HG03139 (cell line): ENCODE measurements at regions not wholly inside any gene's neighbourhood (a gene's known extent, or its start where the extent isn't known, plus 50 kb on each side); places are given as distances from the start of the nearest gene placed in this dataset.

ENCODE experiments used
- ATAC-seq: cut with Tn5 transposase; IDR thresholded peaks from one replicate; pipeline ENCODE4 v1.9.1; 2021; ENCODE audit not compliant: unreplicated experiment

DNA sequence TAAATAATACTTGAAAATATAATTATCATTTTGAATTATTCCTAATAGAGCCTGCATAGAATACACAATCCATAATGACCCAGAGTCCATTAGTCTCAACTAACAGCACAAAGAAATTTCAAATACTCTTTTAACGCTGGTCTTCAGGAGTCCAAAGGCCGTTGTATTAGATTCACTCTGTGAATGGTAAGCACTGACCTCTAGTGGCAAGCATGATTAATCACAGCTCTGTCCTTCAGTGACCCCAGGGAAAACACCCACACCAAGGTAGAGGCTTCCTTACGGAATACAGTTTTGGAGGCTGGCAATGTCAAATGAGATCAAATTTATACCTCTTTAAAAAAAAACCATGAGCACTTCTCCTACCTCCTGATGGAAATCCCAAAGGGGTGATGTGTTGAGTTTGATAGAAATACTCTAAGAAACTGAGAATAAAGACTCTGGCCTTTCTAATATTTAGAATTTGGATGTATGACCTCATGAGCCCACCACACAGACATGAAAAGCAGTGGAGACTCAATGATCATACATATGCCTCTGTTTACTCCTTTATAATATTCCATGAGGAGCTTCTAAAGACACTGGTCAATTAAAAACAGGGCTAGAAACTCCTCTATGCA lies 147.2 kb upstream of the DKK2 start:
- ATAC-seq: peak; percentile 98

DNA sequence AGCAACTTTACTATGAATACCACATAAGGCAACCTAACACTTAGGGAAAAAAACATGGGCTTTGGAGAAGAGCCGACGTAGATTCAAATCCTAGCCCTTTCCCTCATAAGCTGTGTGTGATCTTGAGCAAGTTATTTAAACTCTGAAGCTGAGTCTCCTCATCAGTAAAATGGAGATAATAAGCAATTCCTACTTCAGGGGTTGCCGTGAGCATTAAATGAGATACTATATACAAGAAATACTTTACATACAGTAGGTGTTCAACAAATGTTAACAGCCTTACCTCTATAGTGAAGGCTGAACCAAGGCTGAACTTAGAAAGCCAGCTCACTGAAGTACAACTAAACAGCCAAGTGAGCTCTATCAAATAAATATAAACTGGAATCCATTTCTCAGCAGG lies 146.2 kb upstream of the DKK2 start:
- no peak for ATAC-seq

DNA sequence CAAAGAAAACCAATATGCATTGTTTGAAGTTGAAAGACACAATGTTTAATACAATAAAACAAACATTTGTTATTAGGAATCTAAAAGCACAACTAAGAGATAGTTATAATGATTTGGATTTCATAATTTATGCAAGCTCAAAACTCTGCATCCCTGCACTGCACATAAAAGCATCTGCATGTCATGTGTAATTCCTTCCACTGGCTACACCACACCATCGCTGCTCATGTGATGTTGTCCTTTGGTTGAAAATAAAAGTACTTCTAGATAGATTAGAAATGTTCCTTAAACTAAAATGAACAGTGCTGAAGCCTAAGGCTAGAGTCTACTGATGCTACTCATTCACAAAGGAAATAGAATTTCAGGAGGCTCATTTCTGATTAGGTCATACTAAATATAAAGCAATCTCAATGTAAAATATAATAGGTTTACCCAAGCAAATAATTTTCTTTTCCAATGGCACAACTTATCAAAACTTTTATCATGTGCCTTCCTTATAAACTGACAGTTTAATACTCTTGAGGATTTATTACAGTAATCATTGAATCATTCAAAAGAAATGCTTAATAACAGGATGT lies 130.8 kb upstream of the DKK2 start:
- ATAC-seq: no peak

DNA sequence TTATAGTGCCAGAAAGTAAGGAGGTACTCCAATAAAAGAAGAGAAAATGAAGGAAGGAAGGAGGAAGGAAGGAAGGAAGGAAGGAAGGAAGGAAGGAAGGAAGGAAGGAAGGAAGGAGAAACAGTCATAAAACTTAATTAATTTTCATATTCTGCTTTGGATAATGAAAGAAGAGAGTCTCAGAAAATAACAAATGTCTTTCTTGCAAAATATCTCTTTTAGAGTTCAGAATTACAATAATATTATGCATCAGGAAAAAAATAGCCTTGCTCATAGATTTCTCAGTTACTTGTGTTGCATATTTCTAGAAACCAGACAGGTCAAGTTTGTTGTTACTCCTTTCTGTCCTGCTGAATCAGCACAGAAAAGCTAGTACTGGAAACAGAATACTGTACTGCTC lies 130.1 kb upstream of the DKK2 start:
- no peak for ATAC-seq

DNA sequence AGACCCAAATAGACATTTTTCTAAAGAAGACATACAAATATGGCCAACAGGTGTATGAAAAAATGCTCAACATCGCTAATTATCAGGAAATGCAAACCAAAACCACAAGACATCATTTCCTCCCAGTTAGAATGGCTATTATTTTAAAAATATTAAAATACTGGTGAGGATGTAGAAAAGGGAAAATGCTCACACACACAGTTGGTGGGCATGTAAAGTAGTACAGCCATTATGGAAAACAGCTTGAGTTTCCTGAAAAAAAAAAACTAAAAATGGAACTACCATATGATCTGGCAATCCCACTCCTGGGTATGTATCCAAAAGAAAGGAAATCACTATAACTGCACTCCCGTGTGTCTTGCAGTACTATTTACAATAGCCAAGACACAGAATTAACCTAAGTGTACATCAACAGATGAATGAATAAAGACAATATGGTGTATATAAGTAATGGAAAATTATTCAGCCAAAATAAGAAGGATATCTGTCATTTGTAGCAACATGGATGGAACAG lies 128.9 kb upstream of the DKK2 start:
- no peak for ATAC-seq

DNA sequence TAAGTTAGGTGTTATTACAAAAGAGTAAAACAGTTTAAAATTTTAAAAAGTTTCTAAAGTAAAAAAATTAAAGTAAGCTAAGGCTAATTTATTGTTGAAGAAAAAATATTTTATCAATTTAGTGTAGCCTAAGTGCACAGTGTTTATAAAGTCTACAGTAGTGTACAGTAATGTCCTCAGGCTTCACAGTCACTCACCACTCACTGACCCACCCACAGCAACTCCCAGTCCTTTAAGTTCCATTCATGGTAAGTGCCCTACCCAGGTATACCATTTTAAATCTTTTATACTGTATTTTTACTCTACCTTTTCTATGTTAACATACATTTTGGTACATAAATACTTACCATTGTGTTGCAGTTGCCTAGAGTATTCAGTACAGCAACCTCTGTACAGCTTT lies 120.3 kb upstream of the DKK2 start:
- ATAC-seq: no peak

DNA sequence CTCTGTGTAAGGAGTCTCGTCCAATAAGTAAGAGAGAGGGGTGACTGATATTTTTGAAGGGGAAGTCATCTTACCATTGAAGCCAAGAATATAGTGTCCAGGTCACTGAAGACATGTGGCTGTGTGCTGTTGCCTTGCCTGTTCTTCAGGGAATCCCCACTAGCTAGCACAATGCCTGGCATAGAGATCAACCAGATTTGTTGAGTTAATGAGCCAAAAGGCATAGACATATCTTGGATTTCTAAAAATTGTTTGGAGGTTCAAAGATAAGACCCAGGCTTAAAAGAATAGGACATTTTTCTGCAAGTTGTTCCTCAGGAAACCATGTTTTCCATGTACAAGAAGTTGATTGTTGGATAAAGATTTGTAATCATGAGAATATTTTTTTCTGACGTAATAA lies 119.3 kb upstream of the DKK2 start:
- ATAC-seq: no peak

DNA sequence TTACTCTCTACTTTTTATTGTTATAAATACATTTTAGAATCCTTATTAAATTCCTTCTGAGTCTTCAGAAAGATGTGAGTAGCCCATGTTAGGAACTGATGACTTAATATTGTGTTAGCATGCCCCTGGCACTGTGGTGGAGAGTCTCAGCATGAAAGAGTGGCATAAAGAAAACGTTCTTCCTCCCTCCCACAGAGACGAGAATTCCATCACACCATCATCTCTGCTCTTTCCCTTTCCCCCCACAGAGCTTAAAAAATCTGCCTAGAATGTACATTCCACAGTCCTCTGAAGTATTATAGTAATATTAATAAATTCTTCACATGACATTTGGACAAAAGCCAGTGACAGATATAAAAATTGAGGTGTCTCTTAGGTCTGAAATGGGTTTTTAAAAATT lies 117.8 kb upstream of the DKK2 start:
- no peak for ATAC-seq

DNA sequence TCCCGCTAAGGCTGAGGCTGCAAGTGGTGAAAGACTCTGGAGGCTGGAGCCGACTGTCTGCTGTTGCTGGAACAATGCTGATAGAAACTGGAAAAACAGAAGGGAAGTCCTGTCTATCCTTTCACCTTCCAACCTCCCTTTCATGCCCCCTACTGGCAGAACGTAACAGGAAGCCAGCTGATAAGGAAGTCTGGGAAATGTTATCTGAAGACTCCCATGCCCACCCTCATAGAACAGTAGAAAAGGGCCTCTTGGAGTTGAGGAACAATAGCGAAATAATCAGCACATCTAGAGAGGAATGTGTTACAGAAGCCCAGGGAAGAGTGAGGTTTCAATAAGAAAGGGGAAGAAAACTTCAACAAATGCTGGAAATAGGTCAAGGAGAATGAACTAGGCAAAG lies 117.1 kb upstream of the DKK2 start:
- ATAC-seq: no peak

DNA sequence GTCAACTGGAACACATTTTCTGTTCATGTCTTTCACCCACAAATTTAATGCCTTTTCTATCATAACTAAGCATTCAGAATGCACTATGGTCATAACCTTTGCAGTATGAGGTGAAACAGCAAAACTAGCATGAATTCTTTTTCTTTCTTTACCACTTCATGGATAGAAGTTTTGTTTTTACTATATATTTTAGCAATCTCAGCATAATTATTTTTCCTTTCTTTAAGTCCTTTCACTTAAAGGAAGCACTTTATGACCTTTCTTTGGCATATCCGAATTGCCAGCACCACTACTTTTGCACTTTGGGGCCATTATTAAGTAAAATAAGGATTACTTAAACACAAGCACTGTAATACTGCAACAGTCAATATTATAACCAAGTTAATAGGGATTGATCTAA lies 115.1 kb upstream of the DKK2 start:
- ATAC-seq: no peak

DNA sequence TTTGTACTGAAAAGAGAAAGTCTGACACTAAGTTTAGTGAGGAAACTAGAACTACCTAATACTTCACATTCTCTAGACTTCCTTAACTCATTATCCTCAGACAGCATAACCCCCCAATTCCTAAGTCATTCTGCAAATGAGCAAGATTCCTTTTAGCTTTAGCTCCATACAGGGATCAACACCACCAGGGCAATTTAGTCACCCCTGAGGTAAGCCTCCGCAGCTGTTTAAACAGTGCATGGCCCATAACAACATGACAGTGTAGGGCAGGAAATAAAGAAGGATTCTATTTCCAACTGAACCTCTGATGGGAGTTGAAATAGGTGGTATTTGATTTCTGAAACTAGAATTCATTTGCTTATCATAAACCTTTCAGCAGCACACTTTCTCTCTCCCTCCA lies 112.8 kb upstream of the DKK2 start:
- ATAC-seq: no peak

DNA sequence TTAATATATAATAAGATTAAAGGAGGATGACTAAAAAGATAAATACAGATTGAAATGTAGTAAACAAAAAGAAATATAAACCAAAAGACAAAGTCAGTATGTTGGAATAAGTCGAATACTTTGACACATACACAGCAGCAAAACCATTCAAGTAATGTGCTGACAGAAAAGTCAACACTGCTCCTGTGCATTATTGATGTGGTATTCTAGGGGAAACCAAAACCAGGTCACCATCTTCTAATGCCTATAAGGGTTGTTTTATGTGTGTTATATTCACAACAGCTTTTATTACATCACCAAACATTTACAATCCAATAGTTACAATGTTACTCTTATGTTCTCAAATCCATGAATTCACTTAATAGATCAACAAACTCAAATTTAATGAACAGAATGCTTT lies 111.8 kb upstream of the DKK2 start:
- no peak for ATAC-seq

DNA sequence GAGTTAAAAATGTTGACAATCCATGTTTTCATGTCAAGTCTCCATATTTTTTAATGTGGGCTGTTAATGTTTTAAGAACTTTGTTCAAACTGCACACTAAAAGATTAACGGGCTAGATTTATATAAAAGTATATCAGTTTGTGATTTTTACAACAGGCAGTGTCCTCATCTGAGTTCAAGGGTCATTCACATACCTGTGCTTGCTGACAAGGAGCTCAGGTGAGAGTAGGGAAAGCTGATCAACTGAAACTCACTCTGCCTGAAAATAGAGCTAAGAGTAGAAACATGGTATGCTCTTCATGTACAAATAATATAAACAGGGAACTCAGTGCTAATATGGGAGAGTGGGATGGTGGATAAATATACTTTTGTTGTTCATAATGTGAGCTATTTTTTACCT lies 102.3 kb upstream of the DKK2 start:
- no peak for ATAC-seq

DNA sequence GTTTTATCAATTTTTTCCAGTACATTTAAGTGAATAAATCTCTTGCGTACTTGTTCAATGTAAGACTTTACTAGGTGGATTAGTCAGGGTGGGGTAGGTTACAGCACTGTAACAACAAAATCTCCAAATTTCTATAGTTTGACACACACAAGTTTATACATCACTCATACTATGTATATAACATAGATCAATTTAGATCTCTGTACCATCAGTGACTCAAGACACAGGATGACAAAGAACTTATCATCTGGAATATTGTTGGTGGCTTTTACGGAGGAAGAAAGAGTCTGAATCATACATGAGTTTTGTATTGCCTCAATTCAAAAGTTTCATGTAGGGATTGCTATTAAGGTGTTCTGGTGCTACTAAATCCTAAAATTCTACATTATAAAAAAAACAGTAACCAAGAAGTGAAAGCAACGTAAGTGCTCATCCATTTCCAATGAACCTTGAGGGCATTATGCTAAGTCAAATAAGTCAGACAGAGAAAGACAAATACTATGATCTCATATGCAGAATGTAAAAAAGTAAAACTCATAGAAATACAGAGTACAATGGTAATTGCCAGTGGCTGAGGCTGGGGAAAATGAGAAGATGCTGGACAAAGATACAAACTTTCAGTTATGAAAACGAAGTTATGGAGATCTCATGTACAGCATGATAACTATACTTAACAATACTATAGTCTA lies 98.0 kb upstream of the DKK2 start:
- ATAC-seq: no peak

DNA sequence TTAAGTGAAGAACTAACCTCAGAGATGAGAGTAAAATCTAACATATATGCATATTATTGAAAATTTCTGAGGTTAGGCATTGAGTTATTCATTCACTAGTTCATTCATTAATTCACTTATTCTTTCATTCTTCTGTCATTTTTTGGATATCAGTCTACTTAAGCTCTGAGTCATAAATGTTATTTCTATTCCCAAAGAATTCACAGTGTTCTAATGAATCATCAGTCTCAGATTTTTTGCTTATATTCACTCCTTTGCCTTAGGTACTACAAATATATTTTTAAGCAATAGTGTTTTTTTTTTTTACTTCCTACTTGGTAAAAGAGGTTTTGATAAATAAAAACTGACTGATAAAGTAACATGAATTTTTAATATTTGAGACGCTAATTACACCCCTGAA lies 95.2 kb upstream of the DKK2 start:
- no peak for ATAC-seq

DNA sequence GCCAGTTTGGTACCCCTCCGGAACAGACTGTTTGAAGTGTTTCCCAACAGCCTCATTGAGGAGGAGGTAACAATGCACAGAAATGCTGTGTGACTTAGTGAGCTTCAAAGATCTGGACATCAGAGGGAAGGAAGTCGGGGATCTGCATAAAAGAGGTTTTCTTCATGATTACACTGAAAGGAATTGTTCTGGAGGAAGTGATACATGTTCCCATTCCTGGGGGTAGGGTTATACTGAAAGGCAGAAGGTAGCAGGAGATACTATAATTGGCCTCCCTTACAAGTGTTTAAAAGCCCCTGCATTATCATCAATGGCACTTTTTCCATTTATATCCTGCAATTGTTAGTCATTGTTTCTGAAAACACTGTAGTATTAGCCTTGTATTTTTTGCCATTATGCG lies 94.0 kb upstream of the DKK2 start:
- no peak for ATAC-seq

DNA sequence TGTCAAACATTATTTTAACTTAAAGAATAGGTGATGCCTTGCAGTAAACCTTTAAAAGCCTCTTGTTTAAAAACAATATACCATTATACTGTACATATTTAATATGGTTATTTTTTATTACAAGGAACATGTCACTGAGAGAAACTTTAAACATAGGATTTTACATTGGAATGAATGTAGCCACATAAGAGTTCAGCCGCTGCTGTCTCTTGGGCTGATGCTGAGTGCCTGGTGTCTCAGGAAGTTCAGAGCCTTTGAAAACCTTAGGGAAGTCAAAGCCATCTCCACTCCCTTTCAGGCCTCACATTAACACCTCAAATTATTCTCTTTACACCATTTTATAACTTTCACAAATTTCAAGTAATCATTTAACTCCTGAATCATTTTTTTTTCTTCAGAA lies 93.5 kb upstream of the DKK2 start:
- ATAC-seq: no peak

DNA sequence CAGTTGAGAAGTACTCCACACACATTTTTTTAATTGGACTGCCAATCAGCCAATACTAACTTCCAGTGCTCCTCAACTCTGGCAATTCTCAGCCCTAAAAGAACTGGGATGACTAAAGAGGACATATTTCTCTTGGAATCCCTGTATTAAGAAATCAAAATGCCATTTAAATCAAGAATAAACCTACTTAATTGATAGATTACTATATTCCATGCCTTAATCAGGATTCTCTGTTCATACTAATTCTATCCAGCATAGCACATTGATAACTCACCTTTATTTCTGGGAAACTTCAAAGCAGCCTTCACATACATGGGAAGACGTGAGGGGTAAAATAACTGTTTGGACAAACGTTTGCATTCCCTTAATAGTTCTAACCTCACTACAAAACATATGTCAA lies 93.0 kb upstream of the DKK2 start:
- ATAC-seq: no peak

DNA sequence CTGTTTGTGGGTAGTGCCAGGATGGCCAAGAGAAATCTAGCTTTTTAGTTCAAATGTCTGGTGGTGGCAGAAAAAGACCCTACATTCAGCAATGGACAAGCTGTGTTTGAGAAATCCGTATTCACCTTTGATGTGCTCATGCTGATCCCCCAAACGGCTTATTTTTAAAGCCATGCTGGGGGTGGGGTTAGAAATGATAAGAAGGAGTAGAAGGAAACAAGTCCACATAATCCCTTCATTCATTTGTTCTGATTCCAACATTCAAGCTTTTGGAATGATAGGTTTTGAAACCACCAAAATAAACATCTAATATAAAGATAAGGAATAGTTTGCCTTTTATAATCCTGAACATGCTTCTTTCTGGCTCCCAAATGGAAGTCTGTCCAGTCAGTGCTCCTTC lies 92.0 kb upstream of the DKK2 start:
- ATAC-seq: no peak

DNA sequence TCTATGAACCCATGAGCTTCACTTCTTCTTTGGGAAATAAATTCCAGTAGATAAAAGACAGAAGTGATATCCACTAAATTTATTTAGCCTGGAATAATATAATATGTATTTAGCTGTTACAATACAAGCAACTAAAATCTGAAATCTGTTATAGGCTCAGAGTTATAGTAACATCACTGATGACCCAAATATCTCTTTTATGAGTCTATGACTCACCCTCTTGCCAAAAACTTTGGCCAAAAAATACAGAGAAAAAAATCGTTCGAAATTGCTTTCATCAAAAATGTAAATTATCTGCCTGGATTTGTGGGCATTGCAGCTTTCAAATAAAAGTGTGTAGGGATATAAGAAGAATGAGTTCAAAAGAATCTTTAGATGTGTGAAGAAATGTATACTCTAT lies 89.4 kb upstream of the DKK2 start:
- no peak for ATAC-seq

DNA sequence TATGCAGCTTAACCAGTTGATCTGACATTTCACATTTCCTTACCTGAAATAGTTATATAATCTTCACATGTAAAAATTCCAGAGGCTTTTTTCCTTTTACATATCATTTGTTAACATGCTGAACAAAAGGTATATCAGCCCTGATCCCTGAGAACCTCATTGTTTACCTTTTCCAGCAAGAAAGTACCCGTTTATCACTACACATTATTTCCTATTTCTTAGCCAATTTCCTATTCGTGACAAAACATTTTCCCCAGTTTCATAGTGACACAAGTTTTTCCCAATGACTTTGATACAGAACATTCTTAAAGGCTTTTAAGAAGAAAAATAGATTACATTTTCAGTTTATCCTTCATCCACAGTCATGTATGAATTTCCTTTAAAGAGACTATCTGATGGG lies 86.6 kb upstream of the DKK2 start:
- ATAC-seq: no peak

DNA sequence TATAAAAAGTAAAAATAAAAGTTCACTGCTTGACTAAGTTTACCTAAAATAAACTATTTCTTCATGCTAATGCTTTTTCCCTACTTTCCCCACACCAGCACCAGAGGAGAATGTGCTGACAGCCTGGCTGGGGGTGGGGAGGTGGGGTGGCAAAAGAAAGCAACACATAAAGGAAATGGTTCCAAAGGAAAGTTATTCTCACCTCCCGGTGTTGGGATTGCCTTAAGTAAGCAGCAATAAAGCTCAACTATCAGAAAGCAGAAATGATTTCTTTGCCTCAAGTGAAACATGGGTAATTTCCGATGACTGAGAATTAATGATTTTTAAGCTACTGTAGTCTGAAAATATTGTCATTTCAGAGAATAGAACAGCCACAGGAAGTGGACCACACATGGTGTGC lies 84.5 kb upstream of the DKK2 start:
- no peak for ATAC-seq

DNA sequence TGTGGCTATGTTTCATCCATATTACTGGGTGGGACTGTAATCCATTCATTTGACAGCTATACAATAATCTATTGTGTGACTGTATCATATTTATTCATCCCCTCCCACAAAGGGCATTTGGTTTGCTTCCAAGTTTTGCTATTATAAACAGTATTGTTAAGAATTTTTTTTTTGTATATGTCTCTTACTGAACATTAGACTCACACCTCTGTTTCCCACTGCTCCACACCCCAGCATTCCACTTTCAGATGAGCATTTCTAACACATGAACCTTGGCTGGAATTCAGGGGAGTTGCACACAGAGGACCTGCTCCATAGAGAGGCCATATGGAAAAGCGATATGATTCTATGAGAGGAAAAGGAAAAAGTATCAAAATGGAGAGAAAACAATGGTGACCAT lies 81.6 kb upstream of the DKK2 start:
- no peak for ATAC-seq
